GM23248 (cell line): ENCODE measurements at regions not wholly inside any gene's neighbourhood (a gene's known extent, or its start where the extent isn't known, plus 50 kb on each side); places are given as distances from the start of the nearest gene placed in this dataset.

Experiments
- DNase-seq: peaks from one replicate; pipeline ENCODE4 v3.0.0-alpha.2; 2015
- H2AFZ ChIP-seq: fragments of 200-600 bp; sonication (generic); 2 replicates; pipeline ENCODE4 v1.6.1; 2016; ENCODE audit warnings: antibody characterized with exemption
- H3F3A ChIP-seq: fragments of 200-600 bp; sonication (generic); 2 replicates; pipeline ENCODE4 v1.6.1; 2016; ENCODE audit warnings: mild to moderate bottlenecking, antibody characterized with exemption, mixed run types; ENCODE audit not compliant: insufficient read depth
- H3K27ac ChIP-seq: fragments of 200-600 bp; sonication (generic); 2 replicates; pipeline ENCODE4 v1.5.1; 2016; ENCODE audit warnings: mild to moderate bottlenecking
- H3K27me3 ChIP-seq: fragments of 200-600 bp; sonication (generic); replicated peaks from 2 replicates; pipeline ENCODE4 v1.6.1; 2016; ENCODE audit warnings: mild to moderate bottlenecking; ENCODE audit not compliant: insufficient read depth
- H3K36me3 ChIP-seq: fragments of 200-600 bp; sonication (generic); 2 replicates; pipeline ENCODE4 v1.6.1; 2016; ENCODE audit warnings: low read depth, mild to moderate bottlenecking
- H3K4me1 ChIP-seq: fragments of 200-600 bp; sonication (generic); 2 replicates; pipeline ENCODE4 v1.6.1; 2016; ENCODE audit warnings: mild to moderate bottlenecking; ENCODE audit not compliant: insufficient read depth
- H3K4me2 ChIP-seq: fragments of 200-600 bp; sonication (generic); one replicate; pipeline ENCODE4 v1.6.1; 2016; ENCODE audit warnings: mild to moderate bottlenecking; ENCODE audit not compliant: unreplicated experiment
- H3K4me3 ChIP-seq: fragments of 200-600 bp; sonication (generic); 2 replicates; pipeline ENCODE4 v1.5.1; 2016; ENCODE audit warnings: mild to moderate bottlenecking
- H3K79me2 ChIP-seq: fragments of 200-600 bp; sonication (generic); 2 replicates; pipeline ENCODE4 v1.6.1; 2016; ENCODE audit warnings: mild to moderate bottlenecking; ENCODE audit not compliant: insufficient read depth
- H3K9ac ChIP-seq: fragments of 200-600 bp; sonication (generic); 2 replicates; pipeline ENCODE4 v1.6.1; 2016; ENCODE audit warnings: mild to moderate bottlenecking
- H3K9me2 ChIP-seq: fragments of 200-600 bp; sonication (generic); 2 replicates; pipeline ENCODE4 v1.6.1; 2016; ENCODE audit warnings: mixed run types, mild to moderate bottlenecking, moderate library complexity; ENCODE audit not compliant: insufficient read depth
- H3K9me3 ChIP-seq: fragments of 200-600 bp; sonication (generic); one replicate; pipeline ENCODE4 v1.6.1; 2017; ENCODE audit warnings: low read depth
- H4K20me1 ChIP-seq: fragments of 200-600 bp; sonication (generic); 2 replicates; pipeline ENCODE4 v1.6.0; 2016; ENCODE audit not compliant: insufficient read depth
- EZH2 ChIP-seq: fragments of 200-600 bp; sonication (generic); IDR thresholded peaks from 2 replicates; pipeline ENCODE4 v1.6.1; 2018; ENCODE audit warnings: antibody characterized with exemption, mild to moderate bottlenecking; ENCODE audit not compliant: insufficient read depth, poor library complexity, severe bottlenecking
- EZH2phosphoT487 ChIP-seq: fragments of 200-600 bp; sonication (generic); IDR thresholded peaks from 2 replicates; pipeline ENCODE4 v1.6.1; 2018; ENCODE audit warnings: antibody characterized with exemption, moderate library complexity, mild to moderate bottlenecking, low read depth; ENCODE audit not compliant: insufficient read depth
- WGBS, 2 experiments: methylation state at CpG; one replicate each; pipeline ENCODE4 v1.1.6; 2015 to 2017; ENCODE audit warnings: low lambda C conversion rate in 2 of 2, low coverage in 1 of 2; ENCODE audit errors: missing lambda C conversion rate in 2 of 2; 5-methylcytosine and 5-hydroxymethylcytosine counted together
- in situ Hi-C: fragments of 300-500 bp; cut with MboI; formaldehyde crosslinking; loops from 2 replicates; pipeline ENCODE4 v1.15.0; 2020

GRCh38 chr12:77767335-77767734 is 63.4 kb upstream of the NAV3 start:
- Histone ChIP-seq H3K36me3 (no peaks in the 10 kb centered on the region), H3K27ac (no peak overlapping the region), H3K4me2 (no peak overlapping the region), H3K4me1 (no peaks in the 10 kb centered on the region), H3F3A (no peaks in the 10 kb centered on the region), H2AFZ (no peak overlapping the region), H3K9me2 (no peaks in the 10 kb centered on the region), H3K9me3 (no peaks in the 10 kb centered on the region), H4K20me1 (no peaks in the 10 kb centered on the region), H3K9ac (no peak overlapping the region), H3K4me3 (no peak overlapping the region), H3K79me2 (no peaks in the 10 kb centered on the region), H3K27me3 (no peaks in the 10 kb centered on the region)
- 63 to 83% methylated on average over 2 to 4 of the region's 4 CpGs for WGBS, 2 experiments
- in situ Hi-C loops, result no loop called here
- no peak for TF ChIP-seq EZH2
- TF ChIP-seq EZH2phosphoT487, result no peak
- DNase-seq, result no peak

GRCh38 chr12:77766224-77766623 is 64.5 kb upstream of the NAV3 start:
- Histone ChIP-seq H3K4me3 (no peak overlapping the region), H3K4me2 (no peak overlapping the region), H3K27ac (no peak overlapping the region), H3K4me1 (no peaks in the 10 kb centered on the region), H3F3A (no peaks in the 10 kb centered on the region), H3K9me2 (no peaks in the 10 kb centered on the region), H3K9me3 (no peaks in the 10 kb centered on the region), H3K9ac (no peak overlapping the region), H3K27me3 (no peaks in the 10 kb centered on the region), H4K20me1 (no peaks in the 10 kb centered on the region), H2AFZ (no peak overlapping the region), H3K79me2 (no peaks in the 10 kb centered on the region), H3K36me3 (no peaks in the 10 kb centered on the region)
- in situ Hi-C loops, result no loop called here
- DNase-seq, result no peak
- TF ChIP-seq EZH2phosphoT487, result no peak
- no peak for TF ChIP-seq EZH2

- Histone ChIP-seq H3K4me3 (no peak overlapping the region), H3K79me2 (no peaks in the 10 kb centered on the region), H3K9me3 (no peaks in the 10 kb centered on the region), H3K36me3 (no peaks in the 10 kb centered on the region), H3K4me1 (no peaks in the 10 kb centered on the region), H3F3A (no peaks in the 10 kb centered on the region), H3K9ac (no peak overlapping the region), H3K27me3 (no peaks in the 10 kb centered on the region; the same call in 1 of the 2 replicates), H3K4me2 (no peak overlapping the region), H2AFZ (no peak overlapping the region), H4K20me1 (no peaks in the 10 kb centered on the region), H3K27ac (no peak overlapping the region), H3K9me2 (no peaks in the 10 kb centered on the region)
- DNase-seq, result no peak
- TF ChIP-seq EZH2phosphoT487, result no peak
- TF ChIP-seq EZH2, result no peak
- in situ Hi-C loops, result no loop called here
- WGBS, 2 experiments, result 60 to 81% methylated on average over 2 of the region's 2 CpGs
Measured at GRCh38 chr12:77761286-77761685, 69.4 kb upstream of the NAV3 start.

- Histone ChIP-seq H3K9ac (no peak overlapping the region), H4K20me1 (no peaks in the 10 kb centered on the region), H3F3A (no peaks in the 10 kb centered on the region), H3K4me3 (no peak overlapping the region), H3K4me2 (no peak overlapping the region), H3K27me3 (no peaks in the 10 kb centered on the region; the same call in 1 of the 2 replicates), H3K36me3 (no peaks in the 10 kb centered on the region), H3K9me3 (no peaks in the 10 kb centered on the region), H3K27ac (no peak overlapping the region), H3K79me2 (no peaks in the 10 kb centered on the region), H3K4me1 (no peaks in the 10 kb centered on the region), H2AFZ (no peak overlapping the region), H3K9me2 (no peaks in the 10 kb centered on the region)
- WGBS, 2 experiments, result 63 to 65% methylated on average over 7 of the region's 7 CpGs
- no peak for DNase-seq
- in situ Hi-C loops, result no loop called here
- TF ChIP-seq EZH2phosphoT487 (no peak), EZH2 (no peak)
Measured at GRCh38 chr12:77760271-77761025, 70.2 kb upstream of the NAV3 start.

- no peaks in the 10 kb centered on the region for H3K4me1 ChIP-seq
- H3K9me3 ChIP-seq, result no peaks in the 10 kb centered on the region
- H3K4me2 ChIP-seq, result no peak overlapping the region
- in situ Hi-C loops, result no loop called here
- no peaks in the 10 kb centered on the region for H3K9me2 ChIP-seq
- H3K36me3 ChIP-seq, result no peaks in the 10 kb centered on the region
- no peaks in the 10 kb centered on the region; the same call in 1 of the 2 replicates for H3K27me3 ChIP-seq
- H4K20me1 ChIP-seq, result no peaks in the 10 kb centered on the region
- WGBS, 2 experiments, result 60 to 70% methylated on average over 4 of the region's 4 CpGs
- no peak overlapping the region for H3K4me3 ChIP-seq
- no peak overlapping the region for H3K9ac ChIP-seq
- DNase-seq, result no peak
- no peaks in the 10 kb centered on the region for H3K79me2 ChIP-seq
- TF ChIP-seq EZH2, result no peak
- no peak for TF ChIP-seq EZH2phosphoT487
- no peak overlapping the region for H2AFZ ChIP-seq
- H3F3A ChIP-seq, result no peaks in the 10 kb centered on the region
- H3K27ac ChIP-seq, result no peak overlapping the region
Measured at GRCh38 chr12:77754086-77754485, 76.6 kb upstream of the NAV3 start.
